Islet precursor cell (in vitro differentiated cells): ENCODE measurements at regions not wholly inside any gene's neighbourhood (a gene's known extent, or its start where the extent isn't known, plus 50 kb on each side); places are given as distances from the start of the nearest gene placed in this dataset.
A peak's percentile ranks its signal among the peaks of the same experiment; 100 is the strongest.
"Not testable (repeated sequence)": the region's sequence is repeated elsewhere in the genome, so short reads cannot be mapped to it uniquely, and the experiment has no call there.

Source experiments
- DNase-seq: peaks from one replicate; pipeline ENCODE4 v3.0.0-alpha.2; 2018

DNA sequence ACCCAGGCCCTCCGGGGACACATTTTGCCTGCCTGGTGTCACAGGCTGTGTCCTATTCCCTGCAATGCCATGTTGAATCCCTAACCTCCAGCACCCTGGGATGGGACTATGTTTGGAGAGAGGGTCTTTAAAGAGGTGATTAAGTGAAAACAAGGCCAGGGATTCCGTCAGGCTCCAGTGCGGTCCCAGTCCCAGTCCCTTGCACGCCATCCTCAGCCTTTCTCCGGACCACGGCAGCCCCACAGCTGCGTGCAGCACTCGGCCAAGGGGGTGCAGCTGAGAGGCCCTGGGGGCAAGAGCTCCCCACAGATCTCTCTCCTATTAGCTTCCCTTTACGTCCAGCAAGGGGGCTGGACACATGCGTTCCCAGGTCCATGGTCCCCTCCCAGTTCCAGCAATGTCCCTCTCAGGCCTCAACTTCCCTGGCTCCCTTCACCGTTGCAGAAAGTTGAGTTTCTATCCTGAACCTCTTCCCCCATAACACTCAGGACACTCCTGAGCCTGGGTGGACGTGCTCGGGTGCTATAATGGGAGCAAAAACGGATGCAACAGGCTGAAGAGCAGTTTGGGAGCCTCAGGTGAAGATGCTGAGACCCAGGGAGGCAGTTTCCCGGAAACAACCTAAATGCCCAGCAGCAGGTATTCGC is 1422.7 kb downstream of the BRD1 start:
- no peak for DNase-seq

GRCh38 chr22:48403521-48404403 is 1423.9 kb downstream of the BRD1 start:
- DNase-seq: no peak

GRCh38 chr22:48402591-48403031 is 1425.1 kb downstream of the BRD1 start:
- no peak for DNase-seq

GRCh38 chr22:48401523-48401922 is 1426.2 kb downstream of the BRD1 start:
- DNase-seq: not testable (repeated sequence)

- no peak for DNase-seq
Observed at GRCh38 chr22:48398181-48398905, 1429.3 kb downstream of the BRD1 start.

DNA sequence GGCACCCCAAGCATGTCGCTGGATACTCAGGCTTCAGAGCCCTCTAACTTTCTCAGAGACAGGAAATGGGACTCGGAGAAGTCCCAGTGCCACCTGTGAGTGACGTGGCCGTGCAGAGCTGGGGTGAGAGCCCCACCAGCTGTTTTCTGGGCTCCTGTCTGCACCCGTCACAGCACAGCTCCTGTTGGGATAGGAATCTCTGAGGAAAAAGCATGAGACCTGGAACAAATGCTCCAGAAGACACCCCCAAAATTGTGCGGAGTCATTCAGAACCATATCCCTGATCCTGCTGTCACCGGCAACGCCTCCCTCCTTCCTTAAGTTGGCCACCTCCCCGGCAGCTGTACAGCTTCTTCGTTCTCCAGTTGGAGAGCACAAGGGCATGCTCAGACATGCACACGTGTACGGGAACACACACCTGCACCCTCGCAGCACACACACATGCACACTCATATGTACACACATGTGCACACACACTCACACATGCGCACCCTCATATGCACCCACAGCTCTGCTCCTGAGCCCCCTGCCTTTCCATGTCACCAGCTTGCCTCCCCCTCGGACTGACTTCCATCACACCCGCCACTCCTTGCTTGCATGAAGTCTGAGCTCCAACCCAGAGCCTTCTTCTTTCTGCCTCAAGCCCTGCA is 1430.0 kb downstream of the BRD1 start:
- no peak for DNase-seq

DNA sequence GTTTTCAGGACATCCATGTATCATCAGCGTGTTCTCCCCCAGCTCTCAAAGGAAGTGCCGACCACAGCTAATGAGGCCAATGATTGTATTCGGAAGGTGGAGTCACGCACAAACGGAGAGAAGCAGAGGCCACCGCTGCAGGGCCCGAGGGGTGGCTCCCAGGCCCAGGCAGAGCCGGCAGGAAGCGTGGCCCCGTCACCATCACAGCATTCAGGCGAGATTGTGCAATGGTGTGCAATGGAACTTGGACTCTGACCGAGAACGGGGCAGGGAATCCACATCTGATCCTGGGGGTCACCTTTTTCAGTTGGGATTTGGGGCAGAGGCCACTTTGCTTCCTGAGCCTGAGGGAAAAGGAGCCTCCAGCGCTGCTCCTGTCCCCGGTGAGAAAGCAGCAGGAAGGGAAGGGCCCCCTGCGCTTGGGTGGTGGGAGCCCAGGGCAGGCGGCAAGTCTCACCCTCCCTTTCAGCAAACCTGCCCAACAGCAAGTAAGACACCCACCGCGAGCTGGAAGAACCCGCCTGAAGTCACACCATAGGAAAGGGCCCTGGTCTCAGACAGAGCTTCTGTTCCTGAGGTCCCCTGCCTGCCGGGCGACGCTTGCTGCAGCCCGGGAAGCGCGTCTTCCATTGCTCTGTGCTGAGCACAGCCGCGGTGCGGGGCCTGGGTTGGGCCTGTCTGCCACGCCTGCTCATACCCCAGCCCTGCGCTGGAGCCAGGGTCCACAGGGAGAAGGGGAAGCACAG is 1430.7 kb downstream of the BRD1 start:
- DNase-seq: no peak

- no peak for DNase-seq
Observed at GRCh38 chr22:48396091-48396784, 1431.4 kb downstream of the BRD1 start.

GRCh38 chr22:48395201-48395600 is 1432.5 kb downstream of the BRD1 start:
- no peak for DNase-seq

- no peak for DNase-seq
Observed at GRCh38 chr22:48394787-48395186, 1432.9 kb downstream of the BRD1 start.

GRCh38 chr22:48393885-48394284 is 1433.8 kb downstream of the BRD1 start:
- no peak for DNase-seq

GRCh38 chr22:48393041-48393370 is 1434.7 kb downstream of the BRD1 start:
- no peak for DNase-seq

DNA sequence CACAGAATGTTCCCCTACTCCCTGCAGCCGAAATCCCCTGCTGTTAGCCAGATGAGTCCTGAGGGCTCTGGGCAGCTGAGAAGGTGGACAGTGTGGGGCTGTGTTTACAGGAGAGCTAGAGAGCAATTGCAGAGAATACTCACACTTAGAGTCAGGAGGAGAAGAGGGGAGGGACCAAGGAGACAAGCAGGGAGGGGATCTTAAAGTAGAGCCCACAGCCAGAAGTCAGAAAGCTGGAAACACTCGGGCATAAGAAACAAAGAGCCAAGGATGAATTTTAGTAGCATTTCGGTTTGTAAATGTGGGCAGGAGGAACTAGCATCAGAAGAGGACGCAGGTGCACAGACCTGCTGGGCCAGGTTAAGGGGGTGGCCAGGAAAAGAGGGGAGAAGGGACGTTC is 1435.9 kb downstream of the BRD1 start:
- DNase-seq: no peak

DNA sequence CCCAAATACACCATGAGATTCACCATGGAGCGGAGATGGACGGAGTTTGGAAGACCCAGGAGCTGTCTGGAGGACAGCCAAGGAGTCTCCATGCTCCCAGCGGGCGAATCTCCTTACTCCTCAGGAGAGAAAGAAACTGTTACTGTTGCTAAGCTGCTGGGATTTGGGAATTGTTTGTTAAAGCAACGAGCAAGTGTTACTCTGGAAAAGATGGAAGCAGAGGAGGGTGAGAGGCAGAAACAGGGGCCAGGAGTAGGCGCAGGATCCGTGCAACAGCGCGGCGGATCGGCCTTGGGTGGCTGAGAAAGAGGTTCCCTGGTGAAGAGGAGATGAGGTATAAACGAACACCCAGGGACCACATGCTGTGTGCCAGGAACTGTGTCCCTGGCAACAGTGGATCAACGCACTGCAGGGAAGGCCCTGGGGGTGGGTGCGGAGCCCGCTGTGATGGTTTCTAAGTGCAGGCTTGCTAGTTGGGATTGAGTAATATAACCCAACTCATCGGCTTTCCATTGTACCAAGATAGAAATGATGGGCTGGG is 1436.4 kb downstream of the BRD1 start:
- no peak for DNase-seq

GRCh38 chr22:48389916-48390315 is 1437.8 kb downstream of the BRD1 start:
- no peak for DNase-seq

GRCh38 chr22:48382197-48382596 is 1445.5 kb downstream of the BRD1 start:
- peak; percentile 26 for DNase-seq

- DNase-seq: peak; percentile 34
Observed at GRCh38 chr22:48380016-48380665, 1447.5 kb downstream of the BRD1 start.

GRCh38 chr22:48379371-48379770 is 1448.3 kb downstream of the BRD1 start:
- peak; percentile 11 for DNase-seq

DNA sequence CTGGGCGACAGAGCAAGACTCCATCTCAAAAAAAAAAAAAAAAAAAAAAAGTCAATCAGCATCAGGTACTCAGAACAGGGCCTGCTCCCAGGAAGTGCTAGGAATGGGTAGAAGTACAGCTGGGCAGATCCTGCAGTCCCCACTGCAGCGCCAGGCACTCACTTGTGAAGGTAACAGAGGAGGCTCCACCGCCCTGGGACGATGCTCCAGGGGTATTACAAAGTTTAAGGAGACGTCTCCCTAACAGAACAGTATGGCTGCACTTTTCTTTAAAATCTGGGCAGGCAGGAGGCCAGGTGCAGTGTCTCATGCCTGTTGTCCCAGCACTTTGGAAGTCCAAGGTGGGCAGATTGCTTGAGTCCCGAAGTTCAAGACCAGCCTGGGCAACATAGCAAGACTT is 1449.0 kb downstream of the BRD1 start:
- DNase-seq: peak; percentile 19

GRCh38 chr22:48376936-48377712 is 1450.5 kb downstream of the BRD1 start:
- DNase-seq: peak; percentile 29
